ENCODE measurements at regions not wholly inside any gene's neighbourhood (a gene's known extent, or its start where the extent isn't known, plus 50 kb on each side); places are given as distances from the start of the nearest gene placed in this dataset.
"Not testable (repeated sequence)": the region's sequence is repeated elsewhere in the genome, so short reads cannot be mapped to it uniquely, and the experiment has no call there.

DNA sequence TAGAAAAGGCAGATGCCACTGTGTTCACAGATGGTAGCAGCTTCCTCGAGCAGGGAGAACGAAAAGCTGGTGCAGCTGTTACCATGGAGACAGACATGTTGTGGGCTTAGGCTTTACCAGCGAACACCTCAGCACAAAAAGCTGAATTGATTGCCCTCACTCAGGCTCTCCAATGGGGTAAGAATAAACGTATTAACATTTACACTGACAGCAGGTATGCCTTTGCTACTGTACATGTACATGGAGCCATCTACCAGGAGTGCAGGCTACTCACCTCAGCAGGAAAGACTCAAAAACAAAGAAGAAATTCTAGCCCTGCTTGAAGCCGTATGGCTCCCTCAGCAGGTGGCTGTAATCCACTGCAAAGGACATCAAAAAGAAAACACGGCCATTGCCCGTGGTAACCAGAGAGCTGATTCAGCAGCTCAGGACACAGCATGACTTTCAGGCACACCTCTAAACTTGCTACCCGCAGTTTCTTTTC is 197.7 kb downstream of the ZNF737 start:
- Histone ChIP-seq H3K9me3 (no peaks in the 10 kb centered on the region), H3K27ac (no peak overlapping the region), H3K4me1 (no peaks in the 10 kb centered on the region), H3K36me3 (no peaks in the 10 kb centered on the region), H3K4me3 (no peak overlapping the region), H3K27me3 (no peaks in the 10 kb centered on the region)
- intact Hi-C loops (cut with DNase I; ENCODE audit: low total_unique reads) = no loop called here
- DNase-seq = no peak
- TF ChIP-seq, protein P1, sequence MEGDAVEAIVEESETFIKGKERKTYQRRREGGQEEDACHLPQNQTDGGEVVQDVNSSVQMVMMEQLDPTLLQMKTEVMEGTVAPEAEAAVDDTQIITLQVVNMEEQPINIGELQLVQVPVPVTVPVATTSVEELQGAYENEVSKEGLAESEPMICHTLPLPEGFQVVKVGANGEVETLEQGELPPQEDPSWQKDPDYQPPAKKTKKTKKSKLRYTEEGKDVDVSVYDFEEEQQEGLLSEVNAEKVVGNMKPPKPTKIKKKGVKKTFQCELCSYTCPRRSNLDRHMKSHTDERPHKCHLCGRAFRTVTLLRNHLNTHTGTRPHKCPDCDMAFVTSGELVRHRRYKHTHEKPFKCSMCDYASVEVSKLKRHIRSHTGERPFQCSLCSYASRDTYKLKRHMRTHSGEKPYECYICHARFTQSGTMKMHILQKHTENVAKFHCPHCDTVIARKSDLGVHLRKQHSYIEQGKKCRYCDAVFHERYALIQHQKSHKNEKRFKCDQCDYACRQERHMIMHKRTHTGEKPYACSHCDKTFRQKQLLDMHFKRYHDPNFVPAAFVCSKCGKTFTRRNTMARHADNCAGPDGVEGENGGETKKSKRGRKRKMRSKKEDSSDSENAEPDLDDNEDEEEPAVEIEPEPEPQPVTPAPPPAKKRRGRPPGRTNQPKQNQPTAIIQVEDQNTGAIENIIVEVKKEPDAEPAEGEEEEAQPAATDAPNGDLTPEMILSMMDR (IDR thresholded peaks at IDR 0.05) = no peak

DNA sequence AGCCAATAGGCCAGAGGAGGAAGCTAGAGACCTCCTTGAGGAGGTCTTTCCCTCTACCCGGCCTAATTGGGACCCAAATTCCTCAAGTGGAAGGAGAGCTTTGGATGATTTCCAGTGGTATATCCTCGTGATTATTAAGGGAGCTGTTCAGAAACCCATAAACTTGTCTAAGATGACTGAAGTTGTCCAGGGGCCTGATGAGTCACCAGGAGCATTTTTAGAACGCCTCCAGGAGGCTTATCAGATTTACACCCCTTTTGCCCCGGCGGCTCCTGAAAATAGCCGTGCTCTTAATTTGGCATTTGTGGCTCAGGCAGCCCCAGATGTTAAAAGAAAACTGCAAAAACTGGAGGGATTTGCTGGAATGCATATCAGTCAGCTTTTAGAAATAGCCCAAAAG is 198.1 kb downstream of the ZNF486 start:
- no peaks in the 10 kb centered on the region for H3K36me3 ChIP-seq
- H3K4me1 ChIP-seq = no peaks in the 10 kb centered on the region
- TF ChIP-seq, protein P1 (IDR thresholded peaks at IDR 0.05) = no peak
- intact Hi-C loops (cut with DNase I; ENCODE audit: low total_unique reads) = no loop called here
- DNase-seq = no peak
- peaks cover 0 to 5% (median 0%) of the 10 kb centered on the region in 3 donors for H3K9me3 ChIP-seq
- H3K27ac ChIP-seq = no peak overlapping the region
- no peak overlapping the region for H3K4me3 ChIP-seq
- no peaks in the 10 kb centered on the region for H3K27me3 ChIP-seq

DNA sequence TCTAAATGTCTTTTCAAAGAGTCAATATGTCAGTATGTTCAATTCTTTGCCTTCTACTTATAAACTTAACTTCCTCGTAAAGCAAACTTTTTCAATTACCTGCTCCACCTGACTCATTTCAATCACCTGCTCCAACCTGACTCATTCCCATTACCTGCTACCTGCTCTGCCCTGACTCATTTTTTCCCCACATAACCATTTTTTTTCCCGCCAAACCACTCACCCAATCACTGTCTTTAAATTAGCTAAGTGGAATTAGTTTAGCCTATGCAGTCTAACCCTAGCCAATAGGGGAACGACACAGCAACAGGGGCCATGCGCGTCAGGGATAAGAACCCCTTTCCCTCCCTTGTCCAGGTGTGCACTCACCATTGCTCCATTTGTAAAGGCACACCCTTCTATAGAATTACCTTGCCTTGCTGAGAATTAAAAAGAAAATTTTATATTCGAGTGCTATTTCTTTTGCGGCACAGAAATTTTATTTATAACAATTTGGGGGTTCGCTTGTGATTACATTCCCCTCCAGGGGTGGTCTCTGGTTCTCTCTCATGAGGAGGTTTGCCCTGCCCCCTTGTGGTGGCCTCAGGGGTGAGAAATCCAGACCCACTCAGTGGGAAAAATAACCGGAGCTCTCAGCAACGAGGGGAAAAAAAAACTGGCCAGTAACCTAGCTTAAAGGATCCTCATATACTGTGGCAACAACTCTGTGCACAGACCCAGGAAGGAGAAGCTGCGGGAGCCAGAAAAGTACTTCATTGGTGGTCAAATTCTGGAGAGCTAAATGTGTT is 193.1 kb downstream of the ZNF486 start:
- no peak overlapping the region for H3K27ac ChIP-seq
- no peak for DNase-seq
- H3K36me3 ChIP-seq = no peaks in the 10 kb centered on the region
- H3K4me1 ChIP-seq = no peaks in the 10 kb centered on the region
- TF ChIP-seq, protein P1 (IDR thresholded peaks at IDR 0.05) = no peak
- H3K9me3 ChIP-seq = peaks cover 0 to 10% (median 0%) of the 10 kb centered on the region in 3 donors
- intact Hi-C loops (cut with DNase I; ENCODE audit: low total_unique reads) = no loop called here
- H3K27me3 ChIP-seq = no peaks in the 10 kb centered on the region
- no peak overlapping the region for H3K4me3 ChIP-seq

DNA sequence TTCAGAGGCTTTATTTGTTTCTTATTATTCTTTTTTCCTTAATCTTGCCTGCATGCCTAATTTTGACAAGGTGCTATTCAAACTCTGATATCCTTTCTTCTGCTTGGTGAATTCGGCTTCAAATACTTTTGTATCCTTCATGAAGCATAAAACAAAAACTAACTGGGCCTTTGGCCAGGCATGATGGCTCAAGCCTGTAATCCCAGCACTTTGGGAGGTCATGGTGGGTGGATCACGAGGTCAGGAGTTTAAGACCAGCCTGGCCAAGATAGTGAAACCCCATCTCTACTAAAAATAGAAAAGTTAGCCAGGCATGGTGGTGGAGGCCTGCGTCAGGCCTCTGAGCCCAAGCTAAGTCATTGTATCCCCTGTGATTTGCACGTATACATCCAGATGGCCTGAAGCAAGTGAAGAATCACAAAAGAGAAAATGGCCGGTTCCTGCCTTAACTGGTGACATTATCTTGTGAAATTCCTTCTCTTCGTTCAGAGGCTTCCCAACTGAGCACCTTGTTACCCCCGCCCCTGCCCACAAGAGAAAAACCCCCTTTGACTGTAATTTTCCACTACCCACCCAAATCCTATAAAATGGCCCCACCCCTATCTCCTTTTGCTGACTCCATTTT is 191.9 kb downstream of the ZNF486 start:
- H3K27ac ChIP-seq; intact Hi-C loops (cut with DNase I; ENCODE audit: low total_unique reads); H3K27me3 ChIP-seq; DNase-seq; H3K36me3 ChIP-seq; H3K9me3 ChIP-seq; H3K4me1 ChIP-seq; H3K4me3 ChIP-seq: not testable (repeated sequence)

DNA sequence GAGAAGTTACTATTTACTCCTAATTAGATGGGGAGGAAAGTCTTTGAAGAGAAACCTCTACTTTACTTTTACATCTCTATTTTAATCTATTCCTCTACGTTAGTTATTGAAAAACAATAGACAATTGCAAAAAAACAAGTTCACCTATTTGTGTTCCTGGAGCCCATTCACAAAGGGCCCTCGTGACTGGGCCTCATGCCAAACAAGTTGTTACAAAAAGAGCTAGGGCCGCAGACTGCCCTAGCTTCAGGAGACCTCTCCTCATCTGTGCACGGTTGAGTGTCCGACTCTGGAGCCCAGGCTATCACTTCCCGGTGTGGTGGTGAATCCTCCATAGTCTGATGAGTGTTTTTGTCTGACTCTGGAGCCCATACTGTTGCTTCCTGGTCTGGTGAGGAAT is 190.9 kb downstream of the ZNF486 start:
- H3K9me3 ChIP-seq = peaks cover 0 to 10% (median 0%) of the 10 kb centered on the region in 3 donors
- DNase-seq = no peak
- TF ChIP-seq, protein P1 (IDR thresholded peaks at IDR 0.05) = no peak
- H3K27me3 ChIP-seq = no peaks in the 10 kb centered on the region
- H3K27ac ChIP-seq = no peak overlapping the region
- no peaks in the 10 kb centered on the region for H3K4me1 ChIP-seq
- H3K36me3 ChIP-seq = no peaks in the 10 kb centered on the region
- H3K4me3 ChIP-seq = no peak overlapping the region
- intact Hi-C loops (cut with DNase I; ENCODE audit: low total_unique reads) = no loop called here

DNA sequence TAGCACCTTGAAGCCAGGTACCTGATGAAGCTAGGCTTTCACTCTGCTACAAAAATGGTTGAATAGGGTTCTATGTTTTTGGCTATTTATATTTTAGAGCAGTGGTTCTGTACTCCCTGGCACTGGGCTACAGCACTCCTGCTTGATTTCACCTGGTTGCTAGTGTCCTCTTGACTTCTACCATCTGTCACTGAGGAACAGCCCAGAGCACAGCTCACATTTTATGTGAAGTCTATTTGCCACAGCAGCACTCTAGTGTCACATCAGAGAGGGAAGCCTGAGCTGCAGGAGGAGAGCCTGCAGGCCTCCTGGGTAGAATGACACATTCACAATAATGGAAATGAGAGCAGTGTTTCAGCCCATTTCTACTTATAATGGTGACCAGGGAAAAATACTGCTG is 184.2 kb downstream of the ZNF486 start:
- intact Hi-C loops (cut with DNase I; ENCODE audit: low total_unique reads) = no loop called here
- H3K27ac ChIP-seq = no peak overlapping the region
- H3K9me3 ChIP-seq = no peaks in the 10 kb centered on the region
- TF ChIP-seq, protein P1 (IDR thresholded peaks at IDR 0.05) = no peak
- no peak for DNase-seq
- H3K36me3 ChIP-seq = no peaks in the 10 kb centered on the region
- no peaks in the 10 kb centered on the region for H3K27me3 ChIP-seq
- H3K4me3 ChIP-seq = no peak overlapping the region
- H3K4me1 ChIP-seq = no peaks in the 10 kb centered on the region
